ENCODE measurements at regions not wholly inside any gene's neighbourhood (a gene's known extent, or its start where the extent isn't known, plus 50 kb on each side); places are given as distances from the start of the nearest gene placed in this dataset.

DNA sequence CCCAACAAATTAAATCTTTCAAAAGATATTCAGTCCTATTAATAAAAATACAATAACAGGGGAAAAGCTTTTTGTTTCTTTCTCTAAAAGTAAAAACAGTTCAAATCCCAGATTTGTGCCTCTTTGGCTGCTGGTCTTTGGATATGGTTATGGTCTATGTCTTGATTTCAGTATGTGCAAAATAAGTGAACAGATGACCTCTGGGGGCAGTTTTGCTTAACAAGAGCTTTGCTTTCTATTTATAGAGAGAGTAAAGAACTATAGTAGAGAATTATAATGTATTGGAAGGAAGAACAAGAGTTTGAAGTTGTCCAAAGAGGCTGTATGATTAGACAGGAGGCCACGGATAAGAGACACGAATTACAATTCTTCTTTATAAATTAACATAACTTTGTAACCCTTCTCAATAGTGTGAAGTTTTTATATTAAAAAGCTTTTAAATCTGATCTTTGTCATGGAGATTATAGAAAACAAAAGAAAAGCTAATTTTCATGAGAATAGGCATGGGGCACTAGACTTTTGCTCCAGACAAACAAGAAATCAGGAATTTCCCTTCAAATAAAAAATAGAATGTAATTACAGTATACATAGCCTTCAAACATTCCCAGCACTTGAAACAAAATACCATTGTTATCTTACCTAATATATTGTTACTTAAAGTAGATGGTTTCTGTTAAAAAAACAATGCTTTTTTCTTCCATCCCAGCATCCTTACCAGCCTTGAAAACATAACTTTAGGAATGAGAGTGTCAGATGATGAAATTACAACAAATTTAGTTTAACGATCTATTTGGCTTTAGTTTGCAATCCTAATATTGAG is 432.7 kb upstream of the ARHGEF26 start:
- H3K4me3 ChIP-seq, result no peak overlapping the region
- peaks cover 0 to 10% (median 0%) of the 10 kb centered on the region in 5 donors for H3K4me1 ChIP-seq (ENCODE audit: control insufficient read depth in 5 of 5, insufficient read depth in 5 of 5, low read length in 5 of 5)
- WGBS, 2 donors, result 78 to 83% methylated on average over 3 of the region's 3 CpGs
- no peak overlapping the region for H3K27ac ChIP-seq (ENCODE audit: low read depth in 1 of 2, low read length in 1 of 2)
- H3K9me3 ChIP-seq (ENCODE audit: control insufficient read depth in 4 of 4, insufficient read depth in 3 of 4, low read length in 3 of 4), result no peaks in the 10 kb centered on the region
- no peaks in the 10 kb centered on the region for H3K27me3 ChIP-seq (ENCODE audit: control insufficient read depth in 3 of 3, insufficient read depth in 3 of 3, low read length in 2 of 3)
- no peak for ATAC-seq (ENCODE audit: insufficient read depth, low FRiP score)
- no peaks in the 10 kb centered on the region for H3K36me3 ChIP-seq (ENCODE audit: control insufficient read depth in 4 of 4, insufficient read depth in 4 of 4, low read length in 4 of 4)
- peak in 2 of 3 donors; percentile 37 to 56 for DNase-seq
- H3K9ac ChIP-seq (ENCODE audit: insufficient read depth in 1 of 2, low read length in 2 of 2), result no peak overlapping the region
- TF ChIP-seq, protein P1, sequence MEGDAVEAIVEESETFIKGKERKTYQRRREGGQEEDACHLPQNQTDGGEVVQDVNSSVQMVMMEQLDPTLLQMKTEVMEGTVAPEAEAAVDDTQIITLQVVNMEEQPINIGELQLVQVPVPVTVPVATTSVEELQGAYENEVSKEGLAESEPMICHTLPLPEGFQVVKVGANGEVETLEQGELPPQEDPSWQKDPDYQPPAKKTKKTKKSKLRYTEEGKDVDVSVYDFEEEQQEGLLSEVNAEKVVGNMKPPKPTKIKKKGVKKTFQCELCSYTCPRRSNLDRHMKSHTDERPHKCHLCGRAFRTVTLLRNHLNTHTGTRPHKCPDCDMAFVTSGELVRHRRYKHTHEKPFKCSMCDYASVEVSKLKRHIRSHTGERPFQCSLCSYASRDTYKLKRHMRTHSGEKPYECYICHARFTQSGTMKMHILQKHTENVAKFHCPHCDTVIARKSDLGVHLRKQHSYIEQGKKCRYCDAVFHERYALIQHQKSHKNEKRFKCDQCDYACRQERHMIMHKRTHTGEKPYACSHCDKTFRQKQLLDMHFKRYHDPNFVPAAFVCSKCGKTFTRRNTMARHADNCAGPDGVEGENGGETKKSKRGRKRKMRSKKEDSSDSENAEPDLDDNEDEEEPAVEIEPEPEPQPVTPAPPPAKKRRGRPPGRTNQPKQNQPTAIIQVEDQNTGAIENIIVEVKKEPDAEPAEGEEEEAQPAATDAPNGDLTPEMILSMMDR (IDR thresholded peaks at IDR 0.05; ENCODE audit: control extremely low read depth, extremely low read depth), result no peak

DNA sequence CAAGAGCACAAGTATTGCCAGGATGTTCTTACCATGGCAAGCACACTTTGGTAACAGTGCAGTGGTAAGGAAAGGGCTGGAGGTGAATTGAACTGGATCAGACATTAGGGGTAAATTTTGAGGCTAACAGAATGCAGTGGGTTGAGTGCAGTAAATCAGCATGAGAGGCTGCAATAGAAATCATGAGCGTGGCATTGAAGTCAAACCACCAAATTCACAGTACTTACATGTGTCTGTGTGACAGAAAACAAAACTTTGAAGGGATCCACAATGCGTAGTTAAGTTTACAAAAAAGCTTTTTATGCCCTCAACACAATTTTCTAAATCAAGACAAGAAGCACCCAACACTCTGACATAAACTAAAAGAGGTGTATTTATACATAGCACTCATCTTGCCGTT is 428.0 kb upstream of the ARHGEF26 start:
- WGBS, 2 donors, result 87 to 89% methylated on average over 3 of the region's 3 CpGs
- no peaks in the 10 kb centered on the region for H3K27me3 ChIP-seq (ENCODE audit: control insufficient read depth in 3 of 3, insufficient read depth in 3 of 3, low read length in 2 of 3)
- DNase-seq (no peak), ATAC-seq (ENCODE audit: insufficient read depth, low FRiP score) (no peak)
- no peak overlapping the region for H3K9ac ChIP-seq (ENCODE audit: insufficient read depth in 1 of 2, low read length in 2 of 2)
- H3K36me3 ChIP-seq (ENCODE audit: control insufficient read depth in 4 of 4, insufficient read depth in 4 of 4, low read length in 4 of 4), result no peaks in the 10 kb centered on the region
- H3K27ac ChIP-seq (ENCODE audit: low read depth in 1 of 2, low read length in 1 of 2), result no peak overlapping the region
- H3K4me1 ChIP-seq (ENCODE audit: control insufficient read depth in 5 of 5, insufficient read depth in 5 of 5, low read length in 5 of 5), result peaks cover 0 to 10% (median 0%) of the 10 kb centered on the region in 5 donors
- TF ChIP-seq, protein P1 (IDR thresholded peaks at IDR 0.05; ENCODE audit: control extremely low read depth, extremely low read depth), result no peak
- no peak overlapping the region for H3K4me3 ChIP-seq
- H3K9me3 ChIP-seq (ENCODE audit: control insufficient read depth in 4 of 4, insufficient read depth in 3 of 4, low read length in 3 of 4), result no peaks in the 10 kb centered on the region

DNA sequence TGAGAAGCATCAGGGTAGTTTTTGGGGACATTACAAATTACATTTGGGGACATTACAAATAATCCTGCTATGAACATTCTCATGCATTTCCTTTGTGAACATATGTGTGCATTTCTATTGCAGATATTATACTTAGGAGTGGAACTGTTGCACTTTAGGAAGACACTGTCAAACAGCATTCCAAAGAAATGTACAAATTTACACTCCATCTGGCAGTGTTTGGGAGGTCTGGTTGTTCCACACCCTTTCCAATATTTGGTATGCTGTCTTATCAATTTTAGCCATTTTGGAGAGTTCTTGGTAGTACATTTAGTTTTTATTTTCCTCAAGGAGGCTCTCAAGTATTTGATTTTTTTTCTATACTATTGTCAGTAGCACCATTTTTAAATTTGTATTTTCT is 419.1 kb upstream of the ARHGEF26 start:
- Histone ChIP-seq H3K27me3 (ENCODE audit: control insufficient read depth in 3 of 3, insufficient read depth in 3 of 3, low read length in 2 of 3) (no peaks in the 10 kb centered on the region), H3K4me3 (no peak overlapping the region), H3K9ac (ENCODE audit: insufficient read depth in 1 of 2, low read length in 2 of 2) (no peak overlapping the region), H3K27ac (ENCODE audit: low read depth in 1 of 2, low read length in 1 of 2) (no peak overlapping the region), H3K4me1 (ENCODE audit: control insufficient read depth in 5 of 5, insufficient read depth in 5 of 5, low read length in 5 of 5) (no peaks in the 10 kb centered on the region), H3K9me3 (ENCODE audit: control insufficient read depth in 4 of 4, insufficient read depth in 3 of 4, low read length in 3 of 4) (no peaks in the 10 kb centered on the region), H3K36me3 (ENCODE audit: control insufficient read depth in 4 of 4, insufficient read depth in 4 of 4, low read length in 4 of 4) (no peaks in the 10 kb centered on the region)
- TF ChIP-seq, protein P1 (IDR thresholded peaks at IDR 0.05; ENCODE audit: control extremely low read depth, extremely low read depth), result no peak
- ATAC-seq (ENCODE audit: insufficient read depth, low FRiP score), result no peak
- no peak for DNase-seq

All from lung (tissue), 11 donors.